HG02981 (cell line): ENCODE measurements at regions not wholly inside any gene's neighbourhood (a gene's known extent, or its start where the extent isn't known, plus 50 kb on each side); places are given as distances from the start of the nearest gene placed in this dataset.
"Not testable (repeated sequence)": the region's sequence is repeated elsewhere in the genome, so short reads cannot be mapped to it uniquely, and the experiment has no call there.

Source experiments
- ATAC-seq: cut with Tn5 transposase; IDR thresholded peaks from one replicate; pipeline ENCODE4 v1.9.1; 2021; ENCODE audit warnings: mild to moderate bottlenecking, moderate library complexity; ENCODE audit not compliant: unreplicated experiment

DNA sequence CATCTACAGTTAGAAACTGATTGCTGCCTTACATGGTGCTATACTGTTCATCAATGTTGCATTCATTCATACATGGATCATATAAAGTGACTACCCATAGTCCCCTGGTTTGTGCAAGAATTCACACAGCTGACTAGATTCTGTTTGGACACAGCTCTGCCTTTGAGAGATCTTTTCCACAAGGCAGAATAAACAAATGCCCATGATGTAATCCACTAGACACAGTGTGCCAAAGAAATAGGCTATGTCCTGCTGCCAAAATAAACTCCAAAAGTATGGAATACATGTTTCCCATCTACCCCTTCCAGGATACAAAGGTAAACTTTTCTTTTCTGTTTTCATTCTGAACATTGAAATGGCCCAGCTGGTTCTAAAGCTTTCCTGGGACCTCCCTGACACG is 269.4 kb upstream of the CHAC2 start:
- no peak for ATAC-seq

DNA sequence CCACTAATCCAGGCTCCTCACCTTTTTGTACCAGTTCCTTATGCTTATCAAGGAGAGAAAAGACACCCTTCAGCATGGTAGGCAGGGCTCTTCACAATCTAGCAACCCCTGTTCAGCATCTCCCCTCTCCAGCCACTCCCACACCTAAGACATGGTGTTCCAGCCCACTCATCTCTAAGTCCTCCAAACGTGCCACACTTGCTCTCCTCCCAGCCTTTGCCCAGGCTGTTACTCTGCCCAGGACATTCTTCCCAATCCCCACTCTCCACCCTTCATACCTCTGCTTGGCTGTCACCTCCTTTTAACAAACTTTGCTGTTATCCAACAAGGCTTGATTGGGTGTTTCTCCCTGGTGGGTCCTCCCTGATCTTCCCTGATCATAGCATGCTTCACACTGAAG is 270.6 kb upstream of the CHAC2 start:
- ATAC-seq: no peak

DNA sequence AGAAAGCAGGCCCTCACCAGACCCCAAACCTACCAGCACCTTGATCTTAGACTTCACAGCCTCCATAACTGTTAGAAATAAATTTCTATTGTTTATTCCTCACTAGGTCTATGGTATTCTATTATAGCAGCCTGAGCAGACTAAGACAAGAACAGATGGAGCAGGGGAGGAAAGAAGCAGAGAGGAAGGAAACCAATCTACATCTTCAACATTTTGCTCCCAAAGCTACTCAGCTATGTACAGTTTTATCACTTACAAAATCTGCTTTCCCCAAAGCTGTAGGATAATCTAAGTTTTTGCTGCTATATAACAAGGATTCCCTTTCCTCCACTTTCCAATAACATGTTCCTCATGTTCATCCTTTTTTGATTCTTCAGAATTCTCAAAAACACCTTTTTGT is 274.4 kb upstream of the CHAC2 start:
- no peak for ATAC-seq

- no peak for ATAC-seq
These were observed 276.9 kb upstream of the CHAC2 start for GRCh38 chr2:53490659-53491058.

DNA sequence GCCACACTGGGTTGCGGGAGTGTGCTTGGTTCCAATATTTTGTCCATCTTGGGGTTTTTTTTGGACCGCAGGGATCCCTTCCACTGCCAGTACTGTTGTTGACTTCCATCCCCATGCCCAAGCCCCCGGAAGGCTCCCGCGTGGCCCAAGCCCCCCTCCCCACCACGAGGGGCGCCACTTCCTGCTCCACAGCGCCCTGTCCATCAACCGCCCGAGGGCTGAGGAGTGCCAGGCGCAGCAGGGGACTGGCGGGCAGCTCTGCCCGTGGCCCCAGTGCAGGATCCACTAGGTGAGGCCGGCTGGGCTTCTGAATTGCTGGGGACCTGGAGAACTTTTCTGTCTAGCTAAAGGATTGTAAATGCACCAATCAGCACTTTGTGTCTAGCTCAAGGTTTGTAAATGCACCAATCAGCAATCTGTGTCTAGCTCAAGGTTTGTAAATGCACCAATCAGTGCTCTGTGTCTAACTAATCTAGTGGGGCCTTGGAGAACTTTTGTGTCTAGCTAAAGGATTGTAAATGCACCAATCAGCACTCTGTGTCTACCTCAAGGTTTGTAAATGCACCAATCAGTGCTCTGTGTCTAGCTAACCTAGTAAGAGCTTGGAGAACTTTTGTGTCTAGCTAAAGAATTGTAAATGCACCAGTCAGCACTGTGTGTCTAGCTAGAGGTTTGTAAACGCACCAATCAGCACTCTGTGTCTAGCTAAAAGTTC is 281.3 kb upstream of the CHAC2 start:
- ATAC-seq: not testable (repeated sequence)

DNA sequence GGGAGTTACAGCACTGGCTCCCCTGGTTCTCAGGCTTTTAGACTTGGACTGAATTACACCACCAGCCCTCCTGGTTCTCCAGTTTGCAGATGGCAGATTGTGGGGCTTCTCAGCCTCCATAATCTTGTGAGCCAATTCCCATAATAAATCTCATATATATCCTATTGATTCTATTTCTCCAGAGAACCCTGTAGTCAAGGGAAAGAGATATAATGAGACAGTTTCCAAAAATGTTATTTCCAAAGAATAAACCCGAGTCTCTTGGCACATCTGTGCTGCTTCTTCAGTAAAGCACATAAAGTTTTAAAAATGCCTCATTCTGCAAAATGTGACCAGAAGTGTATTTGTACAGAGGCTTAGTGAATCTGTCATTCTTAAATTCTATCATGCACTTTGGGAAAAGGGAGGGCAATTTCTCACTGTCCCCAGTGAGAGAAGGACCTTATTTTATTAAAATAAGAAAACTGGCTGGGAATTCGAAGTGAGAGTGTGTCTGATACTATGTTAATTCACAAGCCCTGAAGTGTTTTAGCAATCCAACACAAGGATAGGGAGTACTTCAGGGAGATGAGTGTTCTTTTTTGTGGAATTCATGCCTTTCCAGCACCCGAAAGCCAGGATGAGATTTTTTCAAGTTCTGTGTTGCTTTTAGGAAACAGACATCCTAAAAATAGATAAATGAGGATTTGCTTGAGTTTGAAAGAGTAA is 282.4 kb upstream of the CHAC2 start:
- ATAC-seq: no peak

- ATAC-seq: no peak
These were observed 283.1 kb upstream of the CHAC2 start for GRCh38 chr2:53484531-53484930.

- ATAC-seq: no peak
These were observed 290.1 kb upstream of the CHAC2 start for GRCh38 chr2:53477517-53477916.

DNA sequence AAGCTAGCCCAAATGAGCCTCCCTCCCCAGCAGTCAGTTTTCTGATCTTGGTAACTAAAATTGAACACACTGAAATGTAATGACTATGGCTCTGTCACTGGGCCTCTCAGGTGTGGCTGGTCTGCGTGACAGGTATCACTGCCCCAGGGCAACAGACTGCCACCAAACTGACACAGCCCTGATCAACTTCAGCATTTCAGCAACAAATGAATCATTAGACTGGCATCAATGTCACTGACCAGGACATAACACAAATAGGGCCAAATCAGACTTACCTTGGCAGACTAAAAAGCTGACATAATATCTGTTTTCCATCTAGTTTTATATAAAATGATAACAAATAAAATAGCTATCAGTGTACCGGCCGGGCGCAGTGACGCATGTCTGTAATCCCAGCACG is 290.8 kb upstream of the CHAC2 start:
- ATAC-seq: no peak

GRCh38 chr2:53475766-53476165 is 291.8 kb upstream of the CHAC2 start:
- no peak for ATAC-seq

DNA sequence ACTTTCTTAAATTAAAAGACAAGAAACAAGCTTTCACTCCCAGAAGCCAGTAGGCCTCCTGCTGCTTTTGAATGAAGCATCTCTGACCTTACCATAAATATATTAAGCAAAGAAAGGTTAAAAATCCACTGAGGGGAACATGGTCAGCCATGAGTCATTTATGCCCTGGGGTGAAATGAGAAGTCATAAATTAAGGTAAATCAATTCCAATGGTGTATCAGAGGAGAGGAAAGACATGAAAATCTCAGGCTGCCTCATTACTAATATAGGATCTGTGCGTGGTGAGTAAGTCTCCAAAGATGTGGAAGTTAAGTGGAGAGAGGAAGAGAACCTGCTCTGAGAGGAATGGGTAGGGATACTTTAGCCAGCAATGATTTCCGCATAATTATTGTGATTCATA is 292.3 kb upstream of the CHAC2 start:
- no peak for ATAC-seq

DNA sequence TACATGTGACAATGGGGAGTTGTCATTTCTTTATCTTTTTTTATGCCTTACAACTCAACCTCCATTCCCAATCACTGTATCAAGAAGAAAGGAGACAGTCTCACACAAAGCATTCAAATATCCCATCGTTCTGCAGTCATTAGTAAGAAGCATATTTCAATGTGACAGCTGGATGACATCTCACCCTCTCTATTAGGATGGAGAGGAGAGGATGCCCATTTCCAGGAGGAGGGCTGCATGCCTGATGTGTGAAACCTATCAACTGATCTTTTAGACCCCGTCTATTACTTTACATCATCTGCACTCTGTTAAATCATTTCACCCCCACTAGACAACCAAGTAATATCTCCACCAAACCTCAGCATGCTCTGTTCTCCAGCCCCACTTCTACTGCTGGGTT is 292.7 kb upstream of the CHAC2 start:
- ATAC-seq: no peak

DNA sequence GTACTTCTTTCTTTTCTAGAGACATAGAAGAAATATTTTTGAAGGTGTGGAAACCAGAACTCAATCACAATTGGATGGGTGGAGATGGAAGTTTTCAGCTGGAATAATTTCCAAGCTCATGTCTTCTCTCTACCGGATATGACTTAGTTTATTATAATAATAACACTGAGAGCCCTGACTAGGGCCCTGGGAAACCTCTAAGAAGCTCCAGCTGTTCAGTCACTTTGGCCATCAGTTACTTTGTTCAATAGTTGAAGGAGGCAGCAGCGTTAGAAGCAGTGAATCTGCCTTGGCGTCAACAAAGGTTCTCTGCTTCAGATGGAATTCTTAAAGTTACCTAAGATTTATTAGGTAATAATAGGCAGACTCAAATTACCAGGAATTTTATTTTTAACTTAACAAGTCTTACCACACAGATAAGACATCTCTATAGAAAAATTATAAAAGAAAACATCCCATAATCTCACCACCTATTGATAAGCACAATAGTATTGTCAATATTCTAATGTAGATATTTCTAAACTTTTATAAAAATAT is 293.8 kb upstream of the CHAC2 start:
- no peak for ATAC-seq

GRCh38 chr2:53473236-53473635 is 294.4 kb upstream of the CHAC2 start:
- ATAC-seq: no peak

- ATAC-seq: no peak
These were observed 300.0 kb upstream of the CHAC2 start for GRCh38 chr2:53467467-53468180.

DNA sequence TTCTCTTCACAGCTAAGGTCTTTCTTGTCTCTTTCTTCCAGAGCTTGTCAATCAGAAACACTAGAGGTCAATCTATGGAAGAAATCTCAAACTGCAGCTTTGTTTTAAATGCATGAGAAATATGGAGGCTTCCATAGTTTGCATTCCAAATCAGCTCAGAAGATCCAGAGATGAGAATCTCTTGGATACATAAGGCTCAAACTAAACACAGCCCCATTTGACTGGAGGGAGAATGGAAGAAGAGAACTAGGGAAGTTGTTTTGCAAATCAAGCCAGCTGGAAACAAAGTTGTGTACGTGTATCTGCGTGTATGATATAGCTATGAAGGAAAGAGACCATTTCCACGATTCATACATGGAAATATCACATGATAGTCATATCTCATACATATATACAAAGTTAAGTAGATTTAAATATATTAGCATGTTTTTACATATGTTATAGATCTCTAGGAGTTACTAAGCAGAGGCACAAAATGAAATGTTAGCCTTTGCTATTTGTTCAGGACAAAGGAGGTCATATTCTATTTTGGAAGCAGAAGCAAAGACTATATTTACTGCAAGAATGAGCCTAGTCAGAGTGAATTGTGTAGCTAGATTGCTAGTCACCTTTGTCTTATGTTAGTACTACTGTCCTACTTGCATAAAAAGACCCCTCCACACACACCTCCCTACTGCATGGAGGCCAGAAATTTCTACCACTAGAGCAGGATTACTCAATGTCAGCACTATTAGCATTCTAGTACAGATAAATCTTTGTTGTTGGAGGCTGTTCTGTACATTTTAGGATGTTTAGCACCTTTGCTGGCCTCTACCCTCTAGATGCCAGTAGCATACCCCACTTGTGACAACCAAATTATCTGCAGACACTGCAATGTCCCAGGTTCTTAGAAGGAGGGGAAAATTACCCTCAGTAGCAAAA is 303.5 kb upstream of the CHAC2 start:
- no peak for ATAC-seq

- no peak for ATAC-seq
These were observed 306.7 kb upstream of the CHAC2 start for GRCh38 chr2:53460937-53461336.

- no peak for ATAC-seq
These were observed 307.3 kb upstream of the CHAC2 start for GRCh38 chr2:53460347-53460746.

DNA sequence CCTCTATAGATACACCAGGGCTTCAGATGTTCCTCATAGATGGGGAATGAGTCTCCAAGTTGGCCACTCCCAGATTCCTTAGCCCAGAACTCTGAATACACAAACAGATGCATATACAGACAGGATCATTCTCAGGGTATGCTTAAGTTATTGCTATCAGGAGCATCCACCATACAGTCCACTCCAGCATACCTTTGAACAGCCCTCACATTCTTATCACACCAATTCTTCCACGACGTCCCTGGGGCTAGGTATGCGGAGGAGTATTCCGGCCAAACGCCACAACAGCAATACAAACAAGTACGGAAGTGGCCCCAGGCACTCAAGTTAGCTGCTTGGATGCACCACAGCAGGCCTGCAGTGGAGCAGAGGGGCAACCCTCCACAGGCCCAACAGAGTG is 312.5 kb upstream of the CHAC2 start:
- ATAC-seq: no peak

DNA sequence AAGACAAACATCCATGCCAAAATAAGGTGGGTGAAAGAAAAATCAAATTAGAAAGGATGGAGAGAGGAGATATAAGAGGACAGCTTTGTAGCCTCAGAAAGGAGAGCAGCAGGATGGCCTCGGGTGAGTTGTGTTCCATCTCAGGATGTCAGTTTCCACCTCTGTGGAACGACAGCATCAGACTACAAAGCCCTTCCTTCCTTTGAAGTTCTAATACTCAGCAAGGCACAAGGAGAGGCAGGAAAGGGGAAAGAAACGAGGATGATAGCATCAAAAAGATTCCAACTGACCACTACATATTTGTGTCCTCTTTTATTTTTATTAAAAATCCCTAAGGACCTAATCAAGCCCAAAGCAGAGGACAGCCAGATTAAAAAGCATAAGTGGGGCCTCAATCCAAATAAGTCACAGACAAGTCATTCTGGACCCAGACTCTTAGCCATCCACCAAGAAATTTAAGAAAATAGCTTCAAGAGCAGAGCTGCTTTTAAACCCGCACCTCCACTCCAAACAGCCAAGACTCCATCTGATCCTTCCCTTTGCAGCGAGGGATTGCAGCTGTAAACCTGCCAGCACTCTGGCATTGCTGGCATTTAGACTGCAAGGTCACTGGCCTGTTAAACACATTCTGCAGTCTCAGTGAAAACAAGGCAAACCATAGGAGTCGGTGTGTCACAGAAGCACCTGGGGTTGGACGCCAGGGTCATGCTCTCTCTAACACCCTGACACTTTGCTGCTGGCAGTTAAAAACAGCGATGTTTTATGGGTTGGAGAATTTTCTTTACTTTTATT is 314.5 kb upstream of the CHAC2 start:
- no peak for ATAC-seq
